ENCODE measurements at regions not wholly inside any gene's neighbourhood (a gene's known extent, or its start where the extent isn't known, plus 50 kb on each side); places are given as distances from the start of the nearest gene placed in this dataset.
A peak's percentile ranks its signal among the peaks of the same experiment; 100 is the strongest.

DNA sequence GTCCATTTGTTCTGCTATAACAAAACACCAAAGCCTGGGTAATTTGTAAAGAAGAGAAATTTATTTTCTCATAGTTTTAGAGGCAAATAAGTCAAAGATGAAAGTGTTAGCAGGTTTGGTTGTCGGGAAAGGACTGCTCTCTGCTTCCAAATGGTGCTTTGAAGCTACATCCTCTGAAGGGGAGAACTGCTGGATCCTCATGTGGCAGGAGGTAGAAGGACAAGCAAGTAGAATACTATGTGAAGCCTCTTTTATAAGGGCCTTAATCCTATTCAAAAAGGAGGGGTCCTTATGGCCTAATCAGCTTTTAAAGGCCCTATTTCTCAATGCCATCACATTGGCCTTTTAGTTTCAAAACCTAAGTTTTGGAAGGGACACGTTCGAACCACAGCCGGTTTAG is 826.0 kb upstream of the EPHA7 start:
- no peak overlapping the region for H3K4me3 ChIP-seq (ENCODE audit: low read depth, low read length)
- DNase-seq (ENCODE audit: low read depth) = no peak
- TF ChIP-seq, protein P1, sequence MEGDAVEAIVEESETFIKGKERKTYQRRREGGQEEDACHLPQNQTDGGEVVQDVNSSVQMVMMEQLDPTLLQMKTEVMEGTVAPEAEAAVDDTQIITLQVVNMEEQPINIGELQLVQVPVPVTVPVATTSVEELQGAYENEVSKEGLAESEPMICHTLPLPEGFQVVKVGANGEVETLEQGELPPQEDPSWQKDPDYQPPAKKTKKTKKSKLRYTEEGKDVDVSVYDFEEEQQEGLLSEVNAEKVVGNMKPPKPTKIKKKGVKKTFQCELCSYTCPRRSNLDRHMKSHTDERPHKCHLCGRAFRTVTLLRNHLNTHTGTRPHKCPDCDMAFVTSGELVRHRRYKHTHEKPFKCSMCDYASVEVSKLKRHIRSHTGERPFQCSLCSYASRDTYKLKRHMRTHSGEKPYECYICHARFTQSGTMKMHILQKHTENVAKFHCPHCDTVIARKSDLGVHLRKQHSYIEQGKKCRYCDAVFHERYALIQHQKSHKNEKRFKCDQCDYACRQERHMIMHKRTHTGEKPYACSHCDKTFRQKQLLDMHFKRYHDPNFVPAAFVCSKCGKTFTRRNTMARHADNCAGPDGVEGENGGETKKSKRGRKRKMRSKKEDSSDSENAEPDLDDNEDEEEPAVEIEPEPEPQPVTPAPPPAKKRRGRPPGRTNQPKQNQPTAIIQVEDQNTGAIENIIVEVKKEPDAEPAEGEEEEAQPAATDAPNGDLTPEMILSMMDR (IDR thresholded peaks at IDR 0.05; ENCODE audit: insufficient read depth, low read depth, low read length, missing control alignments) = no peak

DNA sequence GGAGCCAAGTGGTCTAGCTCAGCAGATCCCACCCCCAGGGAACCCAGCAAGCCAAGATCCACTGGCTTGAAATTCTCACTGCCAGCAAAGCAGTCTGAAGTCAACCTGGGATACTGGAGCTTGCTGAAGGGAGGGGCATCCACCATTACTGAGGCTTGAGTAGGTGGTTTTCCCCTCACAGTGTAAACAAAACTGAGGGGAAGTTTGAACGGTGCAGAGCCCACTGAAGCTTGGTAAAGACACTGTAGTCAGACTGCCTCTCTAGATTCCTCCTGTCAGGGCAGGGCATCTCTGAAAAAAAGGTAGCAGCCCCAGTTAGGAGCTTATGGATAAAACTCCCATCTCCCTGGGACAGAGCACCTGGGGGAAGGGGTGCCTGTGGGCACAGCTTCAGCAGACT is 819.5 kb upstream of the EPHA7 start:
- peak; percentile 7 for DNase-seq (ENCODE audit: low read depth)
- TF ChIP-seq, protein P1 (IDR thresholded peaks at IDR 0.05; ENCODE audit: insufficient read depth, low read depth, low read length, missing control alignments) = no peak
- no peak overlapping the region for H3K4me3 ChIP-seq (ENCODE audit: low read depth, low read length)

DNA sequence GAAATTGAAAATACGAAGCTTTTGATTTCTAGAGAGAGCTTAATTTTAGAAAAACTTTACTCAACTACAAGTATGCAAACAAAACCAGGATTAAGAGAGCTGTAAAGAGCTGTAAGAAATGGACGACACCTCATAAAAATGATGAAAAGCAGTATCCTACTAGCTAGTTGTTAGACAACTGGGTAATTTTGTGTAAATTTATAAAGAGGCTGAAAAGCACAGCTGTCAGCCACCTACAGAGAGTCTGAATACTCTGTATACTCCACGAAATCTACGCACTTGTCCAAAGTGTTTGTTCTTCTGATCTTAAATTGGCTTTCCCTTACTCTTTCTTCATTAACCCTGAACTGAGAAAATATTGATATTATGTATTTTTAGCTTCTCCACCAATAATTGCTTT is 808.4 kb upstream of the EPHA7 start:
- DNase-seq (ENCODE audit: low read depth) = no peak
- no peak overlapping the region for H3K4me3 ChIP-seq (ENCODE audit: low read depth, low read length)
- TF ChIP-seq, protein P1 (IDR thresholded peaks at IDR 0.05; ENCODE audit: insufficient read depth, low read depth, low read length, missing control alignments) = no peak

DNA sequence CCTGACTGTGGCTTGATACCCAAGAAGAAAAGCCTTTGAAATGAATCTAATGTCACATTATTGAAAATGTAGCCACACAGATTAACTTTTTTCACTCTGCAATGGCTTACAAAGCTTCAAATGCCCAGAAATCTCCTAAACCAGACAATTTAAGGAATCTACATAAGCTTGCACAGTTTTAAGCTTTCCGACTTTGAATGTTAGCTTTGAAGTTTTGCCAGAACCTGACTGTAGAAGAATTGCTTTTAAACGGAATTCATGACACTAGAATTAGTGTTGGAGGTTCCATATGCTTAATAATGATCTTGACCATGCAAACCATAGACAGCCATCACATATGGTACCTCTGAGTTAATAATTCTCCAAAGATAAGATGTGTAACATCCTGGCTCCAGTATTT is 798.5 kb upstream of the EPHA7 start:
- TF ChIP-seq, protein P1 (IDR thresholded peaks at IDR 0.05; ENCODE audit: insufficient read depth, low read depth, low read length, missing control alignments) = no peak
- no peak for DNase-seq (ENCODE audit: low read depth)
- no peak overlapping the region for H3K4me3 ChIP-seq (ENCODE audit: low read depth, low read length)

DNA sequence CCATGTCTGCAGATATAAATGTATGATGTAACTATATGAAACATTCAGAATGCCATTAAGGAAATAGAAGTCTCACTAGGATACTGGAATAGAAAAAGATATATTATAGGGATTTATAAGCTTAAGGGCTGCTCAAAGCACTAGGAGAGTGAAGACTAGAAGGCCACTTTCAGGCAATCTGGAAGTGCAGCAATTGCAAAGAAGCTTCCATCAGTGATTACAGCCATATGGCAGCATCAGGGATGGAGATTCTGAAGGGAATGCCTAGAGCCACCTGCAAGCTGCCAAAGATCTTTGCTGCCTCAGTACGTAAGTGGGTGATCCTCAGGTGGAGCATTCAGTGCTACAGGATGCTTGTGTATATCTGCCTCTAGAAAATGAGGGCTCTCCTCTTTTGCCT is 796.2 kb upstream of the EPHA7 start:
- TF ChIP-seq, protein P1 (IDR thresholded peaks at IDR 0.05; ENCODE audit: insufficient read depth, low read depth, low read length, missing control alignments) = no peak
- no peak for DNase-seq (ENCODE audit: low read depth)
- no peak overlapping the region for H3K4me3 ChIP-seq (ENCODE audit: low read depth, low read length)

DNA sequence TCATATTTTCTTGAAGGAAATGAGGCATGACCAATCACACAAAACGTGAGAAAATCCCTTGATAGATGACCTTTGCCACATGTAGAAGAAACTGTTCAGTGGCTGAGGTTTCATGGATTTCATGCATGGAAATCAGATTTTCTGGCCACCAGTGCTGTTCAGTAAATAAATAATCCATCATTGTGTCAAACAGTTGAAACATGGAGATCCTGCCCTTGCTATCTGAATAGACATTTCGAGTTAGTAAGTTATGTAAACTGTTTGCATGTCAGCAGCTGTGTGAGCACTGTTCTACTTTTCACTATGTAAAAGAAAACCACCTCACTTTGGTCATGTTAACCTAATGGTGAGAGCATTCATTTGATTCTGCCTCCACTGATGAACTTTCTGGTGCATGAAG is 793.9 kb upstream of the EPHA7 start:
- TF ChIP-seq, protein P1 (IDR thresholded peaks at IDR 0.05; ENCODE audit: insufficient read depth, low read depth, low read length, missing control alignments) = no peak
- DNase-seq (ENCODE audit: low read depth) = no peak
- no peak overlapping the region for H3K4me3 ChIP-seq (ENCODE audit: low read depth, low read length)

DNA sequence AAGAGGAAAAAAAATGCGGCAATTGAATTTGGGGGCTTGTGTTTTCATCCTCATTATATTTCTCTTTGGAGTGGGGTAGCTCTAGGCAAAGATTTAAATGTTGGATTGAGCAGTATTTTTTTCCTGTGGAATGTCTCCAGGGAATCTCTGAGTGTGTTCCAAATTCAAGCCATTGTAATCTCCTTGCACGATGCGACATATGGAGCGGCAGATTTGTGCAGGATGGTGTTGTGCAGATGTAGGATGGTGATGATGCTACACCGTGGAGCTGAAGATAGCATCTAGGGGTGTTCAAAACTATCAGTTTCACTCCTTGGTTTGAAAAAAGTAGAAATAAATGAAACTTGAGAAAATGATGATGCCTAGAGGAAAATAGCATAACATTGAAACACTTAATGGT is 777.5 kb upstream of the EPHA7 start:
- TF ChIP-seq, protein P1 (IDR thresholded peaks at IDR 0.05; ENCODE audit: insufficient read depth, low read depth, low read length, missing control alignments) = no peak
- H3K4me3 ChIP-seq (ENCODE audit: low read depth, low read length) = no peak overlapping the region
- no peak for DNase-seq (ENCODE audit: low read depth)
